ENCODE measurements at regions not wholly inside any gene's neighbourhood (a gene's known extent, or its start where the extent isn't known, plus 50 kb on each side); places are given as distances from the start of the nearest gene placed in this dataset.

GRCh38 chr14:53529519-53529918, 376.4 kb upstream of the DDHD1 start:
- TF ChIP-seq EZH2 (IDR thresholded peaks at IDR 0.05; ENCODE audit: low read depth, unreplicated experiment) = no peak
- no peak for TF ChIP-seq ZNF114 (CRISPR knock-in tag; IDR thresholded peaks at IDR 0.05)
- TF ChIP-seq CTCF (conservative IDR thresholded peaks at IDR 0.05; ENCODE audit: low read depth in 2 of 2) = no peak
- no peak for TF ChIP-seq EZH2phosphoT487 (IDR thresholded peaks at IDR 0.05; ENCODE audit: unreplicated experiment)
- no peak for TF ChIP-seq POLR2AphosphoS5 (IDR thresholded peaks at IDR 0.05; ENCODE audit: low read depth)
- TF ChIP-seq REST (IDR thresholded peaks at IDR 0.05; ENCODE audit: unreplicated experiment) = no peak
- no peak for TF ChIP-seq ZNF331 (CRISPR knock-in tag; IDR thresholded peaks at IDR 0.05; ENCODE audit: low read depth)
- no peak for TF ChIP-seq ETS1 (IDR thresholded peaks at IDR 0.05)
- no peak for TF ChIP-seq CREB1 (CRISPR knock-in tag; IDR thresholded peaks at IDR 0.05; ENCODE audit: low read depth)
- no peak for TF ChIP-seq JUNB (IDR thresholded peaks at IDR 0.05; ENCODE audit: unreplicated experiment)
- TF ChIP-seq STAT1 (IDR thresholded peaks at IDR 0.05; ENCODE audit: unreplicated experiment) = no peak
- TF ChIP-seq NANOG (IDR thresholded peaks at IDR 0.05; ENCODE audit: borderline replicate concordance) = no peak

Data from GM23338 (cell line).